T-cell (primary cell): ENCODE measurements at regions not wholly inside any gene's neighbourhood (a gene's known extent, or its start where the extent isn't known, plus 50 kb on each side); places are given as distances from the start of the nearest gene placed in this dataset.
"Not testable (repeated sequence)": the region's sequence is repeated elsewhere in the genome, so short reads cannot be mapped to it uniquely, and the experiment has no call there.

Experiments
- ATAC-seq, 4 experiments: fragments of 200-7000 bp in 3 of 4; fragments of 150-1000 bp in 1 of 4; cut with Tn5 transposase; replicated peaks in 1 of 4; 1 replicate in 3 of 4; 2 replicates in 1 of 4; pipeline ENCODE4 v1.10.0; 2021; ENCODE audit warnings: moderate library complexity in 3 of 4, mild to moderate bottlenecking in 2 of 4, moderate number of reproducible peaks in 1 of 4
- CTCF ChIA-PET, 2 donors: fragments of 300-600 bp; sonication (Branson Sonifier 250); formaldehyde crosslinking; loops; one replicate each; lab custom pipeline; 2022; ENCODE audit warnings: antibody characterized with exemption in 2 of 2; lab: Charles Lee
- POLR2A ChIA-PET, 2 donors: fragments of 300-600 bp; sonication (Branson Sonifier 250); formaldehyde crosslinking; loops; one replicate each; lab custom pipeline; 2022; ENCODE audit warnings: antibody characterized with exemption in 2 of 2; lab: Charles Lee
- DNase-seq, 35 experiments: peaks; one replicate each; pipeline versions ENCODE4 v3.0.0 to v3.0.0-alpha.2; 2013 to 2023
- H3K27ac ChIP-seq: one replicate; pipeline ENCODE4 v1.5.1; 2013; ENCODE audit warnings: low read length
- H3K27me3 ChIP-seq, 2 experiments: replicated peaks in 1 of 2; 1 replicate in 1 of 2; 2 replicates in 1 of 2; pipeline versions ENCODE4 v1.6.1 to v1.7.0; 2013; ENCODE audit warnings: low read length in 1 of 2, mixed read lengths in 1 of 2; ENCODE audit not compliant: control insufficient read depth in 2 of 2, insufficient read depth in 2 of 2; ENCODE audit errors: extremely low read depth in 1 of 2
- H3K36me3 ChIP-seq, 2 donors: 1 replicate in 1 of 2; 2 replicates in 1 of 2; pipeline versions ENCODE4 v1.6.1 to v1.7.0; 2013; ENCODE audit warnings: low read length in 1 of 2; ENCODE audit not compliant: control insufficient read depth in 2 of 2, insufficient read depth in 1 of 2; ENCODE audit errors: extremely low read depth in 1 of 2
- H3K4me1 ChIP-seq, 2 experiments: 1 replicate in 1 of 2; 2 replicates in 1 of 2; pipeline versions ENCODE4 v1.6.1 to v1.7.0; 2013; ENCODE audit warnings: low read length in 2 of 2, mixed read lengths in 1 of 2; ENCODE audit not compliant: insufficient read depth in 2 of 2, control insufficient read depth in 1 of 2; ENCODE audit errors: extremely low read depth in 1 of 2
- H3K4me3 ChIP-seq, 2 donors: 1 replicate in 1 of 2; 2 replicates in 1 of 2; pipeline versions ENCODE4 v1.5.1 to v1.7.0; 2013; ENCODE audit warnings: mild to moderate bottlenecking in 2 of 2, low read length in 1 of 2, moderate library complexity in 1 of 2; ENCODE audit not compliant: control insufficient read depth in 1 of 2; ENCODE audit errors: extremely low read depth in 1 of 2
- H3K9me3 ChIP-seq: 2 replicates; pipeline ENCODE4 v1.7.0; 2013
- H3K27ac Mint-ChIP-seq, 2 donors: one replicate each; pipeline ENCODE4 v1.8.0; 2020 to 2021; ENCODE audit warnings: mild to moderate bottlenecking in 2 of 2, mixed read lengths in 2 of 2
- H3K27me3 Mint-ChIP-seq, 2 donors: one replicate each; pipeline ENCODE4 v1.8.0; 2021 to 2022; ENCODE audit warnings: mixed read lengths in 2 of 2
- H3K36me3 Mint-ChIP-seq: one replicate; pipeline ENCODE4 v1.8.0; 2021; ENCODE audit warnings: mixed read lengths
- H3K4me1 Mint-ChIP-seq, 3 donors: one replicate each; pipeline ENCODE4 v1.8.0; 2020 to 2022; ENCODE audit warnings: mixed read lengths in 3 of 3, mild to moderate bottlenecking in 1 of 3
- H3K4me3 Mint-ChIP-seq, 3 donors: one replicate each; pipeline ENCODE4 v1.8.0; 2020 to 2022; ENCODE audit warnings: mild to moderate bottlenecking in 3 of 3, mixed read lengths in 3 of 3, moderate library complexity in 3 of 3
- H3K9me3 Mint-ChIP-seq, 3 donors: one replicate each; pipeline ENCODE4 v1.8.0; 2020 to 2022; ENCODE audit warnings: mixed read lengths in 3 of 3
- WGBS: methylation state at CpG from one replicate; pipeline ENCODE4 v1.1.5; 2013; ENCODE audit warnings: missing lambda C conversion rate; ENCODE audit not compliant: insufficient coverage; 5-methylcytosine and 5-hydroxymethylcytosine counted together

DNA sequence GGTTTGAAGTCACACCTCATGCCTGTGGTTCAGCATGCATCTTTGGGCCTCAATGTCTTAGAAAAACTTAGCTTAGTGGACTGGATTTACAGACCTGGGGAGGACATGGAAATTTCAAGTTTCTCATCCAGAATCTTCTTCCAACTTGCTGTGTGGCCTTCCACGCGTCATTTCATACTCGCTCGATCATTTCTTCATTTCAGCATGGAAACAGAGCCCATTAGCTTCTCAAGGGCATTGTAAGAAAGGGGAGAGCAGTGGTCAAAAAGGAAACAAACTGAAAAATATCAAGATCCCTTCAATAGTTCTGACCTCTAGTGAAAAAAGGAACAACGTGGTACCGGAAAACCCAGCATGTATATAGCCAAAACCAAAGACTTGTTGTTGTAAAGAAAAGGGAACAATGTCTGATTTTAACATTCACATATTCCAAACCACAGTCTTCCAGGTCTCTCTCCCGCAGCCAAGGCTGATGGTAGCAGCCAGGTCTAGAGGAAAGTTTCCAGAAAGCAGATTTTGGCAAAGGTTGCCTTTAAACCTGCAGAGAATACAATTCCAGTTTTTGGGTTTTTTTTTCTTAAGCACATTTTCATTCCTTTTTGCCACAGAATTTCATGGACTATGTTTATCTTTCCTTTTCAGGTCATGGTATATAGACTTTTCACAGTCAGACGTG, 97.0 kb upstream of the CDC42BPA start:
- no peak overlapping the region for H3K27ac ChIP-seq
- Mint-ChIP-seq H3K4me3 (no peak overlapping the region), H3K4me1 (no peaks in the 10 kb centered on the region), H3K36me3 (no peaks in the 10 kb centered on the region), H3K27ac (no peak overlapping the region), H3K27me3 (peaks cover 16 to 21% of the 10 kb centered on the region in 2 donors), H3K9me3 (no peaks in the 10 kb centered on the region)
- no peaks in the 10 kb centered on the region for H3K36me3 ChIP-seq
- ATAC-seq (no peak), DNase-seq (no peak)
- no peaks in the 10 kb centered on the region for H3K4me1 ChIP-seq
- CTCF ChIA-PET = no interaction called here
- POLR2A ChIA-PET = no interaction called here
- H3K9me3 ChIP-seq = no peaks in the 10 kb centered on the region
- peaks cover 0 to 7% of the 10 kb centered on the region in 2 experiments for H3K27me3 ChIP-seq
- 0% methylated on average over 1 of the region's 8 CpGs for WGBS
- no peak overlapping the region for H3K4me3 ChIP-seq

DNA sequence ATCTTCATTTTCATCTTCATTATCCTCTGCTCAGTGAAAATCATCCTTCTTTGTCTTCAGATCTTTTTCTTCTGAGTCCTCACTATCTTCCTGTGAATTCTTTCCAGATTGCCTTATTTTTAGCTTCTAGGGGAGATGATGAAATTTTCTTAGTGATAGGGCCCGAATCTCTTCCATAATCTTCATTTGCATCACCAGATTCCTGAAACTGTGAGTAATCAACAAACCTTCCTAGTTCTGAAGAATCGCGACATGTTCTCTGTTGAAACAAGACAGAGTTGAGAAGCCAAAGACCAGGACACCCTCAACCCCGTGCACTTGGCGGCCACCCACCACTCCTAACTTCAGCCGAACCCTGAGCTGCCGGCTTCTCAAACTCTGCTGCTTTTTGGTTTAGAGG, 92.8 kb upstream of the CDC42BPA start:
- H3K27ac Mint-ChIP-seq = no peak overlapping the region
- no peak for ATAC-seq
- POLR2A ChIA-PET = no interaction called here

DNA sequence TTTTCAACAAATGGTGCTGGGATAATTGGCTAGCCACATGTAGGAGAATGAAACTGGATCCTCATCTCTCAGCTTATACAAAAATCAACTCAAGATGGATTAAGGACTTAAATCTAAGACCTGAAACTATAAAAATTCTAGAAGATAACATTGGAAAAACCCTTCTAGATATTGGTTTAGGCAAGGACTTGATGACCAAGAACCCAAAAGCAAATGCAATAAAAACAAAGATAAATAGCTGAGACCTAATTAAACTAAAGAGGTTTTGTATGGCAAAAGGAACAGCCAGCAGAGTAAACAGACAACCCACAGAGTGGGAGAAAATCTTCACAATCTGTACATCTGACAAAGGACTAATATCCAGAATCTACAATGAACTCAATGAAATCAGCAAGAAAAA, 88.0 kb upstream of the CDC42BPA start:
- ATAC-seq, H3K9me3 Mint-ChIP-seq, H3K9me3 ChIP-seq, H3K4me1 Mint-ChIP-seq, H3K4me3 Mint-ChIP-seq, H3K27me3 ChIP-seq, H3K36me3 Mint-ChIP-seq, DNase-seq, CTCF ChIA-PET, H3K4me3 ChIP-seq, H3K36me3 ChIP-seq, H3K27ac Mint-ChIP-seq, POLR2A ChIA-PET, H3K27ac ChIP-seq, H3K4me1 ChIP-seq: not testable (repeated sequence)
- peaks cover 29 to 31% of the 10 kb centered on the region in 2 donors for H3K27me3 Mint-ChIP-seq

More for the DNA sequence above, 92.8 kb upstream of the CDC42BPA start:
- Mint-ChIP-seq H3K9me3 (no peaks in the 10 kb centered on the region), H3K4me1 (no peaks in the 10 kb centered on the region), H3K36me3 (no peaks in the 10 kb centered on the region), H3K4me3 (no peak overlapping the region), H3K27me3 (peaks cover 20 to 30% of the 10 kb centered on the region in 2 donors)
- peaks cover 0 to 7% of the 10 kb centered on the region in 2 experiments for H3K27me3 ChIP-seq
- H3K4me1 ChIP-seq = no peaks in the 10 kb centered on the region
- 79% methylated on average over 6 of the region's 7 CpGs for WGBS
- no peak overlapping the region for H3K27ac ChIP-seq
- H3K4me3 ChIP-seq = no peak overlapping the region
- no peaks in the 10 kb centered on the region for H3K9me3 ChIP-seq
- no peaks in the 10 kb centered on the region for H3K36me3 ChIP-seq
- CTCF ChIA-PET = no interaction called here
- no peak for DNase-seq

DNA sequence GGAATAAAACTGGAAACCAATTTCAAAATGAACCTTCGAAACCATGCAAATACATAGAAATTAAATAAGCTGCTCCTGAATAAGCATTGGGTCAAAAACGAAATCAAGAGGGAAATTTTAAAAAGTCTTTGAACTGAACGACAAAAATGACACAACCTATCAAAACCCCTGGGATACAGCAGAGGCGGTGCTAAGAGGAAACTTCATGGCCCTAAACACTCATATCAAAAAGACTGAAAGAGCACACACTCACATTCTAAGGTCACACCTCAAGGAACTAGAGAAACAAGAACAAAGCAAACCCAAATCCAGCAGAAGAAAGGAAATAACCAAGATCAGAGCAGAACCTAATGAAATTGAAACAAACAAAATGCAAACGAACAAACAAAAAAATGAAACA, 85.2 kb upstream of the CDC42BPA start:
- Mint-ChIP-seq H3K27ac (no peak overlapping the region), H3K9me3 (no peaks in the 10 kb centered on the region), H3K4me3 (no peak overlapping the region), H3K4me1 (no peaks in the 10 kb centered on the region), H3K27me3 (peaks cover 14 to 29% of the 10 kb centered on the region in 2 donors), H3K36me3 (no peaks in the 10 kb centered on the region)
- no peak for ATAC-seq
- Histone ChIP-seq H3K4me1 (no peaks in the 10 kb centered on the region), H3K36me3 (no peaks in the 10 kb centered on the region), H3K9me3 (no peaks in the 10 kb centered on the region), H3K27me3 (peaks cover 0 to 11% of the 10 kb centered on the region in 2 experiments), H3K27ac (no peak overlapping the region), H3K4me3 (no peak overlapping the region)
- CTCF ChIA-PET = no interaction called here
- POLR2A ChIA-PET = no interaction called here
- no peak for DNase-seq
- 45% methylated on average over 4 of the region's 5 CpGs for WGBS

DNA sequence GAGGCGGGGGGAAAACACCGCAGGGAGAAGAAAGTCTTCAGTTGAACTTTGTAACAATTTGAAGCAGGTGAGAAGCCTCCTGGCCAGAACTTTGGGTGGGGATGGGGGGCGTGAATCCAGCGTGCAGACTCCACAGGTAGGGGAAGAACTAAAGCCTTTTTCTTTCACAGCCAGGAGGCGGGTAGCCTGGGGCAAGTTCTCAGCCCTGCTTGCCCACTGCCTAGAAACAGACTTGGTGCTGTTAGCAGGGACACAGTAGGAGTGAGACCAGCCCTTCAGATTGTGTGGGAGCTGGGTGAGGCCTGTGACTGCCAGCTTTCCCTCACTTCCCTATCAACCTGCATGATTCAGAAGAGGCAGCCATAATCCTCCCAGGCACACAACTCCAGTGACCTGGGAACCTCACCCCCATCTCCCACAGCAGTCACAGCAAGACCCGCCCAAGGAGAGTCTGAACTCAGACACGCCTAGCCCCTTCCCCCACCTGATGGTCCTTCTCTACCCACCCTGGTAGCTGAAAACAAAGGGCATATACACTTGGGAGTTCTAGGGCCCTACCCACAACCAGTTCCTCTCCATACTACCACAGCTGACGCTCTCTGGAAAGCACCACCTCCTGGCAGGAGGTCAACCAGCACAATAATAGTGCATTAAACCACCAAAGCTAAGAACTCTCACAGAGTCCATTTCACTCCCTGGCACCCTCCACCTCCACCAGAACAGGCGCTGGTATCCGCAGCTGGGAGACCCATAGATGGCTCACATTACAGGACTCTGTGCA, 83.5 kb upstream of the CDC42BPA start:
- Mint-ChIP-seq H3K4me1 (no peaks in the 10 kb centered on the region), H3K27ac (no peak overlapping the region), H3K9me3 (no peaks in the 10 kb centered on the region), H3K36me3 (no peaks in the 10 kb centered on the region), H3K4me3 (no peak overlapping the region), H3K27me3 (peaks cover 17 to 29% of the 10 kb centered on the region in 2 donors)
- Histone ChIP-seq H3K27me3 (peaks cover 0 to 11% of the 10 kb centered on the region in 2 experiments), H3K9me3 (no peaks in the 10 kb centered on the region), H3K36me3 (no peaks in the 10 kb centered on the region), H3K4me1 (peaks cover 0 to 4% of the 10 kb centered on the region in 2 experiments), H3K27ac (no peak overlapping the region), H3K4me3 (no peak overlapping the region)
- POLR2A ChIA-PET = no interaction called here
- CTCF ChIA-PET = no interaction called here
- WGBS = 86% methylated on average over 8 of the region's 10 CpGs
- no peak for ATAC-seq
- no peak for DNase-seq

DNA sequence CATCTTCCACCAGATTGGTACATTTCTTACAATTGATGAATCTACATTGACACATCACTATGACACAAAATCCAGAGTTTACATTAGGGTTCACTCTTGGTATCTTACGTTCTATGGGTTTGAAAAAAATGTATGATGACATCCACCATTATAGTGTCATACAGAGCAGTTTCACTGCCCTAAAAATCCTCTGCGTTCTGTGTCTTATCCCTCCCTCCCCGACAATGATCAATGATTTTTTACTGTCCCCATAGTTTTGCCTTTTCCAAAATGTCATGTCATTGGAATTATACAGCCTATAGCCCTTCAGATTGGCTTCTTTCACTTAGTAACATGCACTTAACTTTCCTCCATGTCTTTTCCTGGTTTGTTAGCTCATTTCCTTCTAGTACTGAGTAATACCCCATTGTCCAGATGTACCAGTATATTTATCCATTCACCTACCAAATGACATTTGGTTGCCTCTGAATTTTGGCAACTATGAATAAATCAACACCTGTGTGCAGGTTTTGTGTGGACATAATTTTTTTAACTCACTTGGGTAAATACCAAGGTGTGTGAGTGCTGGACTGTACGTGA, 80.9 kb upstream of the CDC42BPA start:
- 87% methylated on average over 2 of the region's 4 CpGs for WGBS
- ChIA-PET POLR2A (no interaction called here), CTCF (no interaction called here)
- Mint-ChIP-seq H3K27ac (no peak overlapping the region), H3K36me3 (no peaks in the 10 kb centered on the region), H3K9me3 (no peaks in the 10 kb centered on the region), H3K4me3 (no peak overlapping the region), H3K4me1 (no peaks in the 10 kb centered on the region), H3K27me3 (peaks cover 20 to 35% of the 10 kb centered on the region in 2 donors)
- Histone ChIP-seq H3K4me1 (peaks cover 0 to 8% of the 10 kb centered on the region in 2 experiments), H3K27ac (no peak overlapping the region), H3K27me3 (peaks cover 0 to 11% of the 10 kb centered on the region in 2 experiments), H3K36me3 (no peaks in the 10 kb centered on the region), H3K9me3 (no peaks in the 10 kb centered on the region), H3K4me3 (no peak overlapping the region)
- DNase-seq (no peak), ATAC-seq (no peak)
